BJ (cell line): ENCODE measurements at regions not wholly inside any gene's neighbourhood (a gene's known extent, or its start where the extent isn't known, plus 50 kb on each side); places are given as distances from the start of the nearest gene placed in this dataset.

Experiments
- CTCF ChIA-PET: fragments of 350-600 bp; formaldehyde crosslinking; extraction: SDS; loops from one replicate; lab custom pipeline; 2021; ENCODE audit warnings: antibody characterized with exemption, inconsistent platforms; lab: Yijun Ruan, JAX
- POLR2A ChIA-PET: fragments of 300-600 bp; sonication (Branson Sonifier 250); formaldehyde crosslinking; extraction: SDS; loops from one replicate; lab custom pipeline; 2021; ENCODE audit warnings: antibody characterized with exemption; lab: Charles Lee
- DNase-seq: peaks from one replicate; pipeline ENCODE4 v3.0.0-alpha.2; 2011; ENCODE audit warnings: low read depth
- H3K27me3 ChIP-seq: 2 replicates; pipeline ENCODE4 v1.6.0; 2011; ENCODE audit warnings: low read length; ENCODE audit not compliant: control insufficient read depth, insufficient read depth
- H3K36me3 ChIP-seq: 2 replicates; pipeline ENCODE4 v1.5.1; 2011; ENCODE audit warnings: low read length; ENCODE audit not compliant: control insufficient read depth, insufficient read depth
- H3K4me3 ChIP-seq: 2 replicates; pipeline ENCODE4 v1.5.1; 2011; ENCODE audit warnings: low read depth, mild to moderate bottlenecking, control low read depth, low read length
- CTCF ChIP-seq: IDR thresholded peaks from 2 replicates; pipeline ENCODE4 v1.5.1; 2011; ENCODE audit warnings: low read depth, mild to moderate bottlenecking, control low read depth, inconsistent platforms, low read length, moderate library complexity; ENCODE audit not compliant: insufficient read depth

- POLR2A ChIA-PET, result no interaction called here
- no peak overlapping the region for H3K4me3 ChIP-seq
- H3K36me3 ChIP-seq, result no peaks in the 10 kb centered on the region
- DNase-seq, result no peak
- H3K27me3 ChIP-seq, result peaks cover 3% of the 10 kb centered on the region; the same call in 1 of the 2 replicates
- CTCF ChIA-PET, result interaction anchor here (0.7 kb wide), 1 partner anchor 168 kb away, joined by 3 read pairs; no protein-coding TSS in a partner anchor
- no peak for TF ChIP-seq CTCF
These were observed 53.2 kb upstream of the CUX1 start for GRCh38 chr7:101764221-101764620.

- TF ChIP-seq CTCF, result no peak
- CTCF ChIA-PET, result no interaction called here
- peaks cover 6% of the 10 kb centered on the region; the same call in 1 of the 2 replicates for H3K27me3 ChIP-seq
- no peak for DNase-seq
- POLR2A ChIA-PET, result no interaction called here
- H3K4me3 ChIP-seq, result no peak overlapping the region
- H3K36me3 ChIP-seq, result no peaks in the 10 kb centered on the region
These were observed 49.9 kb upstream of the CUX1 start for GRCh38 chr7:101767544-101767943.
